Stomach (tissue), 8 donors: ENCODE measurements at regions not wholly inside any gene's neighbourhood (a gene's known extent, or its start where the extent isn't known, plus 50 kb on each side); places are given as distances from the start of the nearest gene placed in this dataset.
A peak's percentile ranks its signal among the peaks of the same experiment; 100 is the strongest.

ENCODE experiments used
- DNase-seq, 2 donors: peaks; one replicate each; pipeline versions ENCODE4 v3.0.0 to v3.0.0-alpha.2; 2013 to 2019
- H3K27ac ChIP-seq, 5 donors: fragments of 200-600 bp in 4 of 5; sonication (generic) in 4 of 5; one replicate each; pipeline ENCODE4 v1.5.1; 2013 to 2019; ENCODE audit warnings: mild to moderate bottlenecking in 1 of 5, moderate library complexity in 1 of 5
- H3K27me3 ChIP-seq, 3 donors: fragments of 200-600 bp; sonication (generic); one replicate each; pipeline ENCODE4 v1.5.1; 2017 to 2019; ENCODE audit warnings: mixed run types in 1 of 3
- H3K36me3 ChIP-seq, 4 donors: fragments of 200-600 bp; sonication (generic); 1 replicate in 3 of 4; 2 replicates in 1 of 4; pipeline ENCODE4 v1.5.1; 2016 to 2019
- H3K4me1 ChIP-seq, 4 donors: fragments of 200-600 bp; sonication (generic); one replicate each; pipeline ENCODE4 v1.5.1; 2016 to 2019
- H3K4me3 ChIP-seq, 4 donors: fragments of 200-600 bp; sonication (generic) in 3 of 4; one replicate each; pipeline ENCODE4 v1.5.1; 2016 to 2019; ENCODE audit warnings: mild to moderate bottlenecking in 1 of 4
- H3K9me3 ChIP-seq, 4 donors: fragments of 200-600 bp; sonication (generic); one replicate each; pipeline ENCODE4 v1.5.1; 2016 to 2019
- EP300 ChIP-seq: sonication (generic); formaldehyde crosslinking; IDR thresholded peaks from one replicate; pipeline ENCODE4 v1.6.1; 2017; ENCODE audit warnings: antibody characterized with exemption
- POLR2A ChIP-seq, 4 donors: fragments of 450-650 bp; IDR thresholded peaks; one replicate each; pipeline ENCODE4 v1.6.1; 2016; ENCODE audit warnings: antibody characterized with exemption in 4 of 4, control low read depth in 2 of 4, mild to moderate bottlenecking in 1 of 4, moderate library complexity in 1 of 4
- POLR2AphosphoS5 ChIP-seq, 3 donors: sonication (generic); formaldehyde crosslinking; IDR thresholded peaks; one replicate each; pipeline ENCODE4 v1.6.1; 2016; ENCODE audit warnings: antibody characterized with exemption in 3 of 3
- WGBS, 5 donors: extraction: QIAGEN DNeasy Blood & Tissue Kit in 3 of 5; methylation state at CpG; one replicate each; pipeline versions ENCODE4 v1.1.5 to v1.1.7; 2013 to 2018; 5-methylcytosine and 5-hydroxymethylcytosine counted together
- intact Hi-C: fragments of 100-400 bp; cut with DNase I; formaldehyde crosslinking; loops from one replicate; pipeline ENCODE4 v1.15.1; 2023; ENCODE audit warnings: low total_unique reads
- TF ChIP-seq, protein P1 (sequence below), 7 experiments: fragments of 450-650 bp in 4 of 7; fragments of 200-600 bp in 3 of 7; sonication (generic) in 3 of 7; IDR thresholded peaks; one replicate each; pipeline ENCODE4 v1.5.1; 2016 to 2019; ENCODE audit warnings: antibody characterized with exemption in 7 of 7, control low read depth in 2 of 7, mild to moderate bottlenecking in 1 of 7
- donor health status: healthy with polysubstance abuse.
- donor health status: Bipolar disorder and iron deficiency.
- donor health status: healthy.

DNA sequence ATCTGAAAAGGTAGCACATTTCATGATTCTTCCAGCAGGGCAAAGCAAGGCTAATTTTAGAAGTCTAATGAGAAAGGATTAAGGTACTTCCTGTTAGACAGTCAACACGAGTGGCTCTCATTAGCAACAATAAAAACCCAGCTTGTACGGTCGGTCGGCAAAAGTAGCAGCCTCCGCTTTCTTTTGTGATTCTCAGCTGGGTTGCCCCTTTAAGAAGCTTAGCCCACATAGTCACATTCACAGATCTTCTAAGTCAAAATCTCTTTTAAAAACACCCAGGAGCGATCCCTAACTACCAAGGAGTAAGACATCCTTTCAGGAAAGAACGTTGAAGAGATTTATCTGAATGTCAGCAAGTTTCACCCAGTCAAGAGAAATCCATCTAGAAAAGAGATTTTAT, 684.8 kb downstream of the DIAPH3 start:
- WGBS, 5 donors: 66 to 79% (median 73%) methylated on average over 7 of the region's 7 CpGs
- H3K4me3 ChIP-seq: no peak overlapping the region
- H3K27me3 ChIP-seq: no peaks in the 10 kb centered on the region
- no peak for TF ChIP-seq EP300
- no peak for TF ChIP-seq POLR2A (IDR thresholded peaks at IDR 0.05)
- TF ChIP-seq, protein P1, sequence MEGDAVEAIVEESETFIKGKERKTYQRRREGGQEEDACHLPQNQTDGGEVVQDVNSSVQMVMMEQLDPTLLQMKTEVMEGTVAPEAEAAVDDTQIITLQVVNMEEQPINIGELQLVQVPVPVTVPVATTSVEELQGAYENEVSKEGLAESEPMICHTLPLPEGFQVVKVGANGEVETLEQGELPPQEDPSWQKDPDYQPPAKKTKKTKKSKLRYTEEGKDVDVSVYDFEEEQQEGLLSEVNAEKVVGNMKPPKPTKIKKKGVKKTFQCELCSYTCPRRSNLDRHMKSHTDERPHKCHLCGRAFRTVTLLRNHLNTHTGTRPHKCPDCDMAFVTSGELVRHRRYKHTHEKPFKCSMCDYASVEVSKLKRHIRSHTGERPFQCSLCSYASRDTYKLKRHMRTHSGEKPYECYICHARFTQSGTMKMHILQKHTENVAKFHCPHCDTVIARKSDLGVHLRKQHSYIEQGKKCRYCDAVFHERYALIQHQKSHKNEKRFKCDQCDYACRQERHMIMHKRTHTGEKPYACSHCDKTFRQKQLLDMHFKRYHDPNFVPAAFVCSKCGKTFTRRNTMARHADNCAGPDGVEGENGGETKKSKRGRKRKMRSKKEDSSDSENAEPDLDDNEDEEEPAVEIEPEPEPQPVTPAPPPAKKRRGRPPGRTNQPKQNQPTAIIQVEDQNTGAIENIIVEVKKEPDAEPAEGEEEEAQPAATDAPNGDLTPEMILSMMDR (IDR thresholded peaks at IDR 0.05): no peak
- no peak for TF ChIP-seq POLR2AphosphoS5 (IDR thresholded peaks at IDR 0.05)
- H3K9me3 ChIP-seq: no peaks in the 10 kb centered on the region
- DNase-seq: no peak
- no peaks in the 10 kb centered on the region for H3K36me3 ChIP-seq
- H3K4me1 ChIP-seq: peaks cover 0 to 9% (median 6%) of the 10 kb centered on the region in 4 donors
- no peak overlapping the region for H3K27ac ChIP-seq
- intact Hi-C loops: no loop called here

DNA sequence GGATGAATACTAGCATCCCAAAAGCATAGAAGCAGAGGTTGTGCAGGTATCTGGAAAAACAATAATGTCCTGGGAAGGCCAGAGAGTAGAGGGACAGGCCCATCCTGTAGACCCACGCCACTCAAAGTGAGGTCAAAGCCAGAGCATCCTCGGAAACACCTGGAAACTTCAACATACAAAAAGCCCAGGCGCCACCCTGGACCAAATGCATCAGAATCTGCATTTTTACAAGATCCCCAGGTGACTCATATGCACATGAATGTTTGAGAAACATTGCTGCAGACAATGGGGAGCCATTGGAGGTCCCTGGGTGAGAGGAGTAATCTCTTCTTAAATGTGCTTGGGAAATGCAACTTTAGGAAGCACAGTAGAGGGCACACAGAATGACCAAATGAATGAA, 684.1 kb downstream of the DIAPH3 start:
- H3K4me3 ChIP-seq: no peak overlapping the region
- DNase-seq: no peak
- TF ChIP-seq POLR2AphosphoS5 (IDR thresholded peaks at IDR 0.05) (no peak), EP300 (no peak), POLR2A (IDR thresholded peaks at IDR 0.05) (no peak)
- TF ChIP-seq, protein P1 (IDR thresholded peaks at IDR 0.05): no peak
- no peak overlapping the region for H3K27ac ChIP-seq
- no peaks in the 10 kb centered on the region for H3K9me3 ChIP-seq
- 87 to 94% (median 91%) methylated on average over 3 of the region's 3 CpGs for WGBS, 5 donors
- peaks cover 0 to 14% (median 8%) of the 10 kb centered on the region in 4 donors for H3K4me1 ChIP-seq
- intact Hi-C loops: no loop called here
- H3K36me3 ChIP-seq: no peaks in the 10 kb centered on the region
- no peaks in the 10 kb centered on the region for H3K27me3 ChIP-seq

DNA sequence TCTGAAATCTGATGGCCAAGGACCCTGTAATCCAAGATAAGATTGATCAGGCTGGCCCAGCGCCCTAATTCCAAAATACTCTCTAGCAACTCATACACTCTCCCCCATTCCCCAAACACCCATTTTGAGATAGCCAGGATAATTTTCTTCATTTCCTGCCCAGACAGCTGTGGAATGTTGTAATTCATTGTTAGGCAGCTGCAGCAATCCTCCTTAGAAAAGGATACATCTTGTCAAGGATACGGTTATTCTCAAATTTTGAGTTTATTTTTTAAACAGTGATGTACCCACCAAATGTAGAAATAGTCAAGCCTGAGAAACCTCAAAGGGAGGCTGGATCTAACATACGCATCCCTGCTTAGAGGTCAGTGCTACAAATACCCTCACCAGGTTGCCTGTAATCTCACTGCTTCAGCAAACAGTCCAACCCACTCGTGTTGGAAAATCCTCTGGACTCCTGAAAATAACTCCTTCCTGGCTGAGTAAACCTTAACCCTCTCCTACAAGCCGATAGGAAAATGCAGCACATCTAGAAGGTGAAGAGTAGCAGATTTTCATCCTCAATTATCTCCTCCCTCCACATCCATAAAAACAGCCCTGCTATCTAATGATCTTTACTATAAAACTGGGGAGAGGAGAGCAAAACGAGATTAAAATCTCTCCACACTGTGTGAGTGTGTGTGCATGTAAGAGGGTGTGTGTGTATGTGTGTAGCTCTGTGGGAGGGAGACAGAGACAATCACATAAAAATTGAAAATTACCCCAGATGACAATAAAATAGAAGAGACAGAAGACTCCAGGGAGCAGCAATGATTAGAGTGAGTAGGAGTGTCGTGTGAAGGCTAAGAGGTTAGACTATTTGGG, 683.1 kb downstream of the DIAPH3 start:
- no peak overlapping the region for H3K4me3 ChIP-seq
- peak in 1 of 2 donors; percentile 44 for DNase-seq
- no peaks in the 10 kb centered on the region for H3K27me3 ChIP-seq
- H3K9me3 ChIP-seq: no peaks in the 10 kb centered on the region
- 57 to 61% (median 58%) methylated on average over 7 of the region's 7 CpGs for WGBS, 5 donors
- no peak overlapping the region for H3K27ac ChIP-seq
- intact Hi-C loops: no loop called here
- no peaks in the 10 kb centered on the region for H3K36me3 ChIP-seq
- TF ChIP-seq POLR2A (IDR thresholded peaks at IDR 0.05): no peak
- TF ChIP-seq, protein P1 (IDR thresholded peaks at IDR 0.05): no peak
- no peak for TF ChIP-seq EP300
- no peak for TF ChIP-seq POLR2AphosphoS5 (IDR thresholded peaks at IDR 0.05)
- peaks cover 0 to 14% (median 8%) of the 10 kb centered on the region in 4 donors for H3K4me1 ChIP-seq

DNA sequence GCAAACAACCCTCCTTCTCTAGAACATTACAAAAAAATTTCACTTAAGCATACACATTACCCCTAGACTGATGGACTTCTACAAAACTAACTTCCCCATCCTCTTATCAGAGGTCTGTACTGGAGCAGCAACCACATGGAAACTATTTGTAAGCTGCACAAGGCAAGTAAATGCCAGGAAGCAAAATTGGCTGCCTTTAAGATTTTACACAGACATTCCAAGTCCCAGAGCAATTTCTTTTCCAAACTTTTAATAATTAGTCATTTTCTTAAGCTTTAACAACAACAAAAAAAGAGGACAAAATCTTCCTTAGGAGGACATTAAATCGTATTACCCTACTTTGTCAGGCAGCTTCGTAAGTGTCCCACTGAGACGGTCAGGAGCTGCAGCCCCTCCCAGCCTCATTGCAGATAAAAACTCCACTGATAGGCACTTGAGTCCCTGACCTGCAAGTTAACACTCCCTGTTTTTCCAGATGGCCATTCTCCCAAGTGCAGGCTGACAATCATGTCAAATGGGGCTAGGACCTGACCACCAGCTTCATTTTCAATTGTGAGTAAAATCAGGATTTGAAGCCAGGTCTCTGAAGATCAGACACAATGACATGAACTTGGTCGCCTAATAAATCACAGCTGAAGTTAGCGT, 680.1 kb downstream of the DIAPH3 start:
- 20 to 32% (median 22%) methylated on average over 5 of the region's 5 CpGs for WGBS, 5 donors
- Histone ChIP-seq H3K4me3 (no peak overlapping the region), H3K27ac (peak overlapping the region in 1 of 5 donors; percentile 24), H3K27me3 (no peaks in the 10 kb centered on the region), H3K36me3 (no peaks in the 10 kb centered on the region), H3K9me3 (no peaks in the 10 kb centered on the region), H3K4me1 (peaks cover 0 to 20% (median 8%) of the 10 kb centered on the region in 4 donors)
- intact Hi-C loops: no loop called here
- peak in 1 of 2 donors; percentile 65 for DNase-seq
- TF ChIP-seq POLR2A (IDR thresholded peaks at IDR 0.05) (no peak), EP300 (no peak), POLR2AphosphoS5 (IDR thresholded peaks at IDR 0.05) (no peak)
- TF ChIP-seq, protein P1 (IDR thresholded peaks at IDR 0.05): no peak
